Uterus (tissue), 3 donors: ENCODE measurements at regions not wholly inside any gene's neighbourhood (a gene's known extent, or its start where the extent isn't known, plus 50 kb on each side); places are given as distances from the start of the nearest gene placed in this dataset.

Source experiments
- DNase-seq, 2 donors: peaks; one replicate each; pipeline ENCODE4 v3.0.0-alpha.2; 2019 to 2020
- H3K27ac ChIP-seq, 2 donors: fragments of 200-600 bp; sonication (generic); 1 replicate in 1 of 2; 2 replicates in 1 of 2; pipeline ENCODE4 v1.5.1; 2016 to 2018
- H3K27me3 ChIP-seq, 2 donors: fragments of 200-600 bp; sonication (generic); one replicate each; pipeline ENCODE4 v1.5.1; 2018 to 2019; ENCODE audit warnings: control low read depth in 1 of 2
- H3K36me3 ChIP-seq, 2 donors: fragments of 200-600 bp; sonication (generic); one replicate each; pipeline ENCODE4 v1.5.1; 2019; ENCODE audit warnings: control low read depth in 1 of 2
- H3K4me1 ChIP-seq, 2 donors: fragments of 200-600 bp; sonication (generic); one replicate each; pipeline ENCODE4 v1.5.1; 2018 to 2019; ENCODE audit warnings: control low read depth in 1 of 2
- H3K4me3 ChIP-seq, 2 donors: fragments of 200-600 bp; sonication (generic); 1 replicate in 1 of 2; 2 replicates in 1 of 2; pipeline ENCODE4 v1.5.1; 2018 to 2019; ENCODE audit warnings: mild to moderate bottlenecking in 1 of 2
- H3K9me3 ChIP-seq, 2 donors: fragments of 200-600 bp; sonication (generic); one replicate each; pipeline ENCODE4 v1.5.1; 2019; ENCODE audit warnings: control low read depth in 1 of 2
- CTCF ChIP-seq, 4 experiments: fragments of 200-600 bp in 2 of 4; fragments of 450-650 bp in 2 of 4; sonication (generic) in 2 of 4; IDR thresholded peaks; one replicate each; pipeline ENCODE4 v1.5.1; 2016 to 2019; ENCODE audit warnings: antibody characterized with exemption in 4 of 4, mild to moderate bottlenecking in 2 of 4, moderate library complexity in 1 of 4
- POLR2A ChIP-seq, 2 donors: fragments of 450-650 bp; IDR thresholded peaks; one replicate each; pipeline ENCODE4 v1.6.1; 2016; ENCODE audit warnings: antibody characterized with exemption in 2 of 2, mild to moderate bottlenecking in 1 of 2, moderate library complexity in 1 of 2
- intact Hi-C: fragments of 100-400 bp; cut with DNase I; formaldehyde crosslinking; loops from one replicate; pipeline ENCODE4 v1.15.1; 2023; ENCODE audit warnings: low total_unique reads
- donor health status: DM: yes; HTN: yes; CAD: no.

GRCh38 chr15:62269504-62269903, 104.4 kb upstream of the C2CD4B start:
- Histone ChIP-seq H3K27ac (no peak overlapping the region), H3K9me3 (peaks cover 0 to 10% of the 10 kb centered on the region in 2 donors), H3K36me3 (no peaks in the 10 kb centered on the region), H3K27me3 (no peaks in the 10 kb centered on the region), H3K4me1 (no peaks in the 10 kb centered on the region), H3K4me3 (no peak overlapping the region)
- no peak for DNase-seq
- intact Hi-C loops, result no loop called here
- TF ChIP-seq CTCF (IDR thresholded peaks at IDR 0.05) (no peak), POLR2A (IDR thresholded peaks at IDR 0.05) (no peak)

- intact Hi-C loops, result no loop called here
- H3K9me3 ChIP-seq, result peaks cover 0 to 10% of the 10 kb centered on the region in 2 donors
- TF ChIP-seq POLR2A (IDR thresholded peaks at IDR 0.05) (no peak), CTCF (IDR thresholded peaks at IDR 0.05) (no peak)
- H3K4me1 ChIP-seq, result no peaks in the 10 kb centered on the region
- no peaks in the 10 kb centered on the region for H3K27me3 ChIP-seq
- no peak for DNase-seq
- H3K36me3 ChIP-seq, result no peaks in the 10 kb centered on the region
- H3K4me3 ChIP-seq, result no peak overlapping the region
- no peak overlapping the region for H3K27ac ChIP-seq
These were observed 105.3 kb upstream of the C2CD4B start for GRCh38 chr15:62270216-62270921.

- TF ChIP-seq POLR2A (IDR thresholded peaks at IDR 0.05) (no peak), CTCF (IDR thresholded peaks at IDR 0.05) (no peak)
- Histone ChIP-seq H3K4me1 (no peaks in the 10 kb centered on the region), H3K27ac (no peak overlapping the region), H3K36me3 (no peaks in the 10 kb centered on the region), H3K4me3 (no peak overlapping the region), H3K27me3 (no peaks in the 10 kb centered on the region), H3K9me3 (peaks cover 0 to 10% of the 10 kb centered on the region in 2 donors)
- DNase-seq, result no peak
- intact Hi-C loops, result no loop called here
These were observed 107.2 kb upstream of the C2CD4B start for GRCh38 chr15:62272290-62272689.

- no peak overlapping the region for H3K27ac ChIP-seq
These were observed 110.7 kb upstream of the C2CD4B start for GRCh38 chr15:62275831-62276230.

More at GRCh38 chr15:62275831-62276230, 110.7 kb upstream of the C2CD4B start:
- Histone ChIP-seq H3K9me3 (no peaks in the 10 kb centered on the region), H3K27me3 (no peaks in the 10 kb centered on the region), H3K4me3 (no peak overlapping the region), H3K36me3 (no peaks in the 10 kb centered on the region), H3K4me1 (no peaks in the 10 kb centered on the region)
- DNase-seq, result no peak
- TF ChIP-seq POLR2A (IDR thresholded peaks at IDR 0.05), result no peak
- TF ChIP-seq CTCF (IDR thresholded peaks at IDR 0.05), result no peak
- intact Hi-C loops, result no loop called here
